Inflammatory macrophage treated with lipopolysaccharide for 1 hour (primary cell): ENCODE measurements at regions not wholly inside any gene's neighbourhood (a gene's known extent, or its start where the extent isn't known, plus 50 kb on each side); places are given as distances from the start of the nearest gene placed in this dataset.
"Not testable (repeated sequence)": the region's sequence is repeated elsewhere in the genome, so short reads cannot be mapped to it uniquely, and the experiment has no call there.

Source experiments
- DNase-seq, 2 donors: peaks; one replicate each; pipeline ENCODE4 v3.0.0-alpha.2; 2020 to 2022

GRCh38 chr9:22170556-22170955, 161.5 kb upstream of the CDKN2B start:
- peak in 1 of 2 donors; percentile 41 for DNase-seq

- DNase-seq = no peak
These were observed 162.0 kb upstream of the CDKN2B start for GRCh38 chr9:22170990-22171670.

- no peak for DNase-seq
These were observed 162.6 kb upstream of the CDKN2B start for GRCh38 chr9:22171691-22172090.

GRCh38 chr9:22173908-22174307, 164.8 kb upstream of the CDKN2B start:
- no peak for DNase-seq

GRCh38 chr9:22175972-22176545, 167.0 kb upstream of the CDKN2B start:
- DNase-seq = no peak

GRCh38 chr9:22181021-22181420, 171.9 kb upstream of the CDKN2B start:
- peak in 1 of 2 donors; percentile 46 for DNase-seq

GRCh38 chr9:22189471-22189870, 180.4 kb upstream of the CDKN2B start:
- no peak for DNase-seq

GRCh38 chr9:22197000-22197399, 187.9 kb upstream of the CDKN2B start:
- DNase-seq = not testable (repeated sequence)

GRCh38 chr9:22198681-22199080, 189.6 kb upstream of the CDKN2B start:
- no peak for DNase-seq

- DNase-seq = no peak
These were observed 192.2 kb upstream of the CDKN2B start for GRCh38 chr9:22201256-22201655.

GRCh38 chr9:22203371-22204138, 194.4 kb upstream of the CDKN2B start:
- DNase-seq = no peak

GRCh38 chr9:22204240-22204639, 195.1 kb upstream of the CDKN2B start:
- no peak for DNase-seq

GRCh38 chr9:22206833-22207232, 197.7 kb upstream of the CDKN2B start:
- DNase-seq = no peak

GRCh38 chr9:22208846-22209585, 199.9 kb upstream of the CDKN2B start:
- DNase-seq = no peak

GRCh38 chr9:22210262-22210661, 201.2 kb upstream of the CDKN2B start:
- DNase-seq = no peak

- no peak for DNase-seq
These were observed 201.8 kb upstream of the CDKN2B start for GRCh38 chr9:22210936-22211335.

GRCh38 chr9:22211588-22212360, 202.7 kb upstream of the CDKN2B start:
- DNase-seq = peak; percentile 65 to 72

- DNase-seq = no peak
These were observed 204.9 kb upstream of the CDKN2B start for GRCh38 chr9:22214021-22214420.

- no peak for DNase-seq
These were observed 205.5 kb upstream of the CDKN2B start for GRCh38 chr9:22214497-22215031.

GRCh38 chr9:22215521-22215920, 206.4 kb upstream of the CDKN2B start:
- no peak for DNase-seq

GRCh38 chr9:22216730-22217172, 207.6 kb upstream of the CDKN2B start:
- no peak for DNase-seq

GRCh38 chr9:22217254-22217653, 208.1 kb upstream of the CDKN2B start:
- no peak for DNase-seq
